ENCODE measurements at regions not wholly inside any gene's neighbourhood (a gene's known extent, or its start where the extent isn't known, plus 50 kb on each side); places are given as distances from the start of the nearest gene placed in this dataset.

DNA sequence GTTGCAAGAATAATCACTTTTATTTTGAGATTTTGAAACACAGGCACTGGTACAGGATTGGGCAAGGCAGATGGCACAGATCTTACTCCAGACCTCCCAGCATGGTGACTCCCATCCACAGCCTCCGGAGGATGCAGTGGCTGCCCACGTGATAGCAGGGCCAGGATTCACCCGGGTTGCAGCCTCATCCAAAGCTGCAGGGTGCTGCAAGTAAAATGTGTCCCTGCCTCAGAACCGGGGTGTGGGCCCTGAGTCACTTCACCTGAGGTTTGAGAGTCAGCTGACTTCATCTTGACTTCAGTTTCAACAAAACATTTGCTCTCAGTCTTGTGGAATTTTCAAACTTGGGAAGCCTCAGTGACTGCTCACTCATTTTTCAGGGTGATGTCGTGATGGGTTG, 201.9 kb downstream of the FGF9 start:
- TF ChIP-seq TAF1 (IDR thresholded peaks at IDR 0.05; ENCODE audit: borderline replicate concordance, insufficient read depth, low read length) (no peak), POLR2AphosphoS5 (IDR thresholded peaks at IDR 0.05; ENCODE audit: low read depth, low read length) (no peak), SIN3A (IDR thresholded peaks at IDR 0.05; ENCODE audit: borderline replicate concordance, insufficient read depth, low read length) (no peak)
- TF ChIP-seq, protein P1, sequence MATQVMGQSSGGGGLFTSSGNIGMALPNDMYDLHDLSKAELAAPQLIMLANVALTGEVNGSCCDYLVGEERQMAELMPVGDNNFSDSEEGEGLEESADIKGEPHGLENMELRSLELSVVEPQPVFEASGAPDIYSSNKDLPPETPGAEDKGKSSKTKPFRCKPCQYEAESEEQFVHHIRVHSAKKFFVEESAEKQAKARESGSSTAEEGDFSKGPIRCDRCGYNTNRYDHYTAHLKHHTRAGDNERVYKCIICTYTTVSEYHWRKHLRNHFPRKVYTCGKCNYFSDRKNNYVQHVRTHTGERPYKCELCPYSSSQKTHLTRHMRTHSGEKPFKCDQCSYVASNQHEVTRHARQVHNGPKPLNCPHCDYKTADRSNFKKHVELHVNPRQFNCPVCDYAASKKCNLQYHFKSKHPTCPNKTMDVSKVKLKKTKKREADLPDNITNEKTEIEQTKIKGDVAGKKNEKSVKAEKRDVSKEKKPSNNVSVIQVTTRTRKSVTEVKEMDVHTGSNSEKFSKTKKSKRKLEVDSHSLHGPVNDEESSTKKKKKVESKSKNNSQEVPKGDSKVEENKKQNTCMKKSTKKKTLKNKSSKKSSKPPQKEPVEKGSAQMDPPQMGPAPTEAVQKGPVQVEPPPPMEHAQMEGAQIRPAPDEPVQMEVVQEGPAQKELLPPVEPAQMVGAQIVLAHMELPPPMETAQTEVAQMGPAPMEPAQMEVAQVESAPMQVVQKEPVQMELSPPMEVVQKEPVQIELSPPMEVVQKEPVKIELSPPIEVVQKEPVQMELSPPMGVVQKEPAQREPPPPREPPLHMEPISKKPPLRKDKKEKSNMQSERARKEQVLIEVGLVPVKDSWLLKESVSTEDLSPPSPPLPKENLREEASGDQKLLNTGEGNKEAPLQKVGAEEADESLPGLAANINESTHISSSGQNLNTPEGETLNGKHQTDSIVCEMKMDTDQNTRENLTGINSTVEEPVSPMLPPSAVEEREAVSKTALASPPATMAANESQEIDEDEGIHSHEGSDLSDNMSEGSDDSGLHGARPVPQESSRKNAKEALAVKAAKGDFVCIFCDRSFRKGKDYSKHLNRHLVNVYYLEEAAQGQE (IDR thresholded peaks at IDR 0.05; ENCODE audit: insufficient read depth in 1 of 2, low read depth in 2 of 2, low read length in 2 of 2), result no peak
